Stimulated activated CD4-positive, alpha-beta T cell treated with anti-CD3 and anti-CD28 coated beads, Interleukin-4, amount 100 ng/mL, for 24 hours (primary cell): ENCODE measurements at regions not wholly inside any gene's neighbourhood (a gene's known extent, or its start where the extent isn't known, plus 50 kb on each side); places are given as distances from the start of the nearest gene placed in this dataset.

Source experiments
- DNase-seq: peaks from one replicate; pipeline ENCODE4 v3.0.0-alpha.2; 2020

DNA sequence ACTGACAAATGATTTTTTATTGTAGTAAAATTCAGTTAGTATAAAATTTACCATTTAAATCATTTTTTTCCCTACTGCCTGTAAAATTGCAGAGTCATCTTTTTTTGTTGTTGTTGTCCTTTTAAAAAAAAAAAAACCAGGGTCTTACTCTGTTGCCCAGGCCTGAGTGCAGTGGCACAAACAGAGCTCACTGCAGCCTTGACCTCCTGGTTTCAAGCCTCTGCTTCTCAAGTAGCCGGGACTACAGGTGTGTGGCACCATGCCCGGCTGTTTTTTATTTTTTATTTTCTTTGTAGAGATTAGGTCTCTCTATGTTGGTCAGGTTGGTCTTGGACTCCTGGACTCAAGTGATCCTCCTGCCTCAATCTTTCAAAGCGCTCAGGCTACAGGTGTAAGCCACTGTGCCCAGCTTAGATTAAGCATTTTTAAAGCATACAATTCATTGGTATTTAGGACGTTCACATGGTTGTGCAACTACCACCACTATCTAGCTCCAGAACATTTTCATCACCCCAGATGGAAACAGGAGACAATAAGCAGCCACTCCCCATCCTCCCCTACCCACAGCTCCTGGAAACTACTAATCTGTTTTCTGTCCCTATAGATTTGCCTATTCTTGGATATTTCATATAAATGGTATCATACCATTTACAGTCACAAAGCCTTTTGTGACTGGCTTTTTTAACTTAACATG lies 59.7 kb upstream of the PGRMC2 start:
- no peak for DNase-seq

DNA sequence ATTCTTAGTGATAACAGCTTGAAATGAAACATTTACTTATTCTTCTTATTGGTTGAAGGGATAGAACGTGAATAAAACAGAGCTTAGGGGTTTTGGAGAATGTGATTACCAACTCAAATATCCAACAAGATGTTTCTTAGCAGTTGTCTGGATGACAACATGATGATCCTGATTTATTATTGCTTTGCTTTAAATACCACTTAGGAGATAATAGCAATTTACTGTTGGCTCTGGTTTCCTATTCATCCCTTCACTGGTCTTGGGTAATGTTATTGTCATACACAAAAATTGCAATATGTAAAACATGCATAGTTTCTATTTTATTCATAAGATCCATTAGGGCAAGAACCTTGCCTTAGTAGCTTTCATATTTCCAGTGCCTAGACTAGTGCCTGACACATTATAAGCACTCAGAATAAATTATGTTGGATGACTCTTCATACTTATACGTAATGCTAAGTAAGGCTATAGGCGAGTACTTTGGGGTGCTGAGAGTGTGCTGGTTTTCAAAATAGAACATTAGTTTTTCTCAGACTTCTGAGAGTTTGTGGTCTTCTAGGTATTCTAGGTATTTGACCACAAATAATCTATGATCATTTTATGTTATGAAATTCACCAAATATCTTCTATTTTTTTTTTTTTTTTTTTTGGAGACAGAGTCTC lies 58.6 kb upstream of the PGRMC2 start:
- DNase-seq: no peak

DNA sequence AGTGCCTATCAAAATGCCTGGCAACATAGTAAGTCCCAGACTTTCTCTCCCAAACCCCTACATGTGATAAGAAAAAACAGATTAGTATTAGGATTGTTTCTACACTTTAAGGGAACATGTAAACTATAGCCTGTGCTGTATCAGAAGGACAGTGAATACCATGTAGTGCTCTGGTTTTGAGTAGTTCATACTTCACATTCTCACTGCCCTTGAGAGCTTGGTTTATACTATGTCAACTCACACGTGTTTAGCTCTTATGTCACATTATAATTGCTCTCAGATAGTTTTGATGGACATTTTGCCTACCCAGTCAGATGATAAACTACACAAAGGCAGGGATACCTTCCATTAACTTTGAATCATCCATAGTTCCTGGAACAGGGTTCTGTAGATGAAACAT lies 58.0 kb upstream of the PGRMC2 start:
- no peak for DNase-seq

- DNase-seq: no peak
Observed at GRCh38 chr4:128342762-128343161, 55.1 kb upstream of the PGRMC2 start.

GRCh38 chr4:128341634-128342033 lies 54.0 kb upstream of the PGRMC2 start:
- DNase-seq: no peak

DNA sequence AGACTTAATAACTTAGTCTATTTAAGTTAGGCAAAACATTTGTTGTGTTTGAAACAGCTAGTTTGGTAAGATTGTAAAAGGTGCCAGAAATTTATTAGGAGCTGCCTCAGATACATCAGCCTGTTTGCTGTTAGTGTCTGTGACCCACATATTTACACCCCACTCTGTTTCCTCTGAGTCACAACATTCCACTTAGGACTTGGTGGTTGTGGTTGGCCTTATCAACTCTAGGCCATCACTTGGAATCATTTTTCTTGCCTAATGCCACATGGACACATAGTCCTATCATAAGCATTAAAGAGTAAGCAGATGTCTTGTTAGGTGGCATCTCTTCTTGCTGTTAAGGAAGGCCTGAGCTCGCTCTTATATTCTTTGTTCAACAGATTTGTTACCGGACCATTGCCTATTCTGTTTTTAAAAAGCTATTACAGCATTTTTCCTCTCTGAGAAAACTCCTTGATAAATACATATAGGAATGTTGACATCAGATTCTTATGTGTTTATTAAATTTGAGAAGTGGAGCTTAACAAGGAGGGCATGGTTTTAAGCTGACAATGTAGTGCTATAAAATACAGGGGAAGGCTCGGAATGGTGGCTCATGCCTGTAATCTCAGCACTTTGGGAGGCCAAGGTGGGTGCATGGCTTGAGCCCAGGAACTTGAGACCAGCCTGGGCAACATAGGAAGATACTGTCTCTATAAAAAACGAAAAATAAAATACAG lies 51.2 kb upstream of the PGRMC2 start:
- no peak for DNase-seq

DNA sequence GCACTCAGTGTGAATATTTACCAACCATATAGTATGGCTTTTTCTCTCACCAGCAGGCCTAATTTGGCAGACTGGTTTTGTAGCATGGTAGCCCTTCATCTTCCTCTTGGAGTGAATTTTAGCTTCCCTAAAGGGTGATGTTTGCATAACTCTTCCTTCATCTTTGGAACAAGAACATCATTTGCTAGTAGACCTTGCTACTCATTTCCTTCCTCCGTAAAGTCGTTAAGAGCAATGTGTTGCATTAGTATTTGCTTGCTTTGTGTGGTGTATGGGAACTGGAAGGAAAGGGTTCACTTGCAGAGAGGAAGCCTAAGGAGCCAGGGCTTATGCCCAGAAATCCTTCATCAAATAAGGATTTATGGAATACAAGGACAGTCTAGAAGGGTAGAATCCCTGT lies 50.2 kb upstream of the PGRMC2 start:
- DNase-seq: no peak
